GM04503 (cell line): ENCODE measurements at regions not wholly inside any gene's neighbourhood (a gene's known extent, or its start where the extent isn't known, plus 50 kb on each side); places are given as distances from the start of the nearest gene placed in this dataset.
"Not testable (repeated sequence)": the region's sequence is repeated elsewhere in the genome, so short reads cannot be mapped to it uniquely, and the experiment has no call there.

Source experiments
- DNase-seq: peaks from one replicate; pipeline ENCODE4 v3.0.0-alpha.2; 2012; ENCODE audit warnings: low read depth

- no peak for DNase-seq
Observed at GRCh38 chrX:3509934-3510333, 163.5 kb upstream of the MXRA5 start.

GRCh38 chrX:3504916-3505315, 158.5 kb upstream of the MXRA5 start:
- DNase-seq, result peak; percentile 2

DNA sequence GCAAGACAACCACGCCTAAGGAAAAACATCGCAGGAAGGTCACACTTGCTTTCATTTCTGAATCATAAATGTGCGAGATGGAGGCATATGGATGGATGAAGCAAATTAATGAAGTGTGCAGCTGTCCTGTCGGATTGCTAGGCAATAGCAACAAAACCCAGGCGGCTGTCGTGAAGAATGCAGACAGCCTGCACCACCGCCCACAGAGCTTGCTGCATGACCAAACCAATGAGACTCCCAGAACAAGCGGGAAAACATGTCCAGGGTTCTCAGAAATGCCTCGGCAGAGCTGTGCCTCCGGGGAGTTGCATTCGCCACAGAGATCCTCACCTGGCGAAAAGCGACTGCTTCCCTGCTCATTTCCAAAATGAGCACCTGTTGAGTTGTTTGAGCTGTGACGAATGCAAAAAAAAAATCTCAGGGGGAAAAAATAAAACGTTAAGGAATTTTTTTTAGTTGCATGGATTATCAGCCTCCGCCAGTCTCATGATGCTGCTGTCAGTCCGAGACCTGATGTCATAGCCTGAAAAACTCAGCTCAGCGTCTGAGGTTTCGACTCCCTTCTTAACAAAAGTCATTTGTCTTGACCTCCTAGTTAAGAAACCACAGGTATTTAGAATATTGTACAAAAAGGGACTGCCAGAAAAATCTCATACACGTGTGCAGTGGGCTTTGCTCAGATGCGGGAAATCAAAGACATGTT, 155.5 kb upstream of the MXRA5 start:
- DNase-seq, result no peak

- DNase-seq, result not testable (repeated sequence)
Observed at GRCh38 chrX:3495836-3496769, 149.7 kb upstream of the MXRA5 start.

- no peak for DNase-seq
Observed at GRCh38 chrX:3493605-3494004, 147.2 kb upstream of the MXRA5 start.

GRCh38 chrX:3485727-3486126, 139.3 kb upstream of the MXRA5 start:
- no peak for DNase-seq

GRCh38 chrX:3479026-3479425, 132.6 kb upstream of the MXRA5 start:
- no peak for DNase-seq

DNA sequence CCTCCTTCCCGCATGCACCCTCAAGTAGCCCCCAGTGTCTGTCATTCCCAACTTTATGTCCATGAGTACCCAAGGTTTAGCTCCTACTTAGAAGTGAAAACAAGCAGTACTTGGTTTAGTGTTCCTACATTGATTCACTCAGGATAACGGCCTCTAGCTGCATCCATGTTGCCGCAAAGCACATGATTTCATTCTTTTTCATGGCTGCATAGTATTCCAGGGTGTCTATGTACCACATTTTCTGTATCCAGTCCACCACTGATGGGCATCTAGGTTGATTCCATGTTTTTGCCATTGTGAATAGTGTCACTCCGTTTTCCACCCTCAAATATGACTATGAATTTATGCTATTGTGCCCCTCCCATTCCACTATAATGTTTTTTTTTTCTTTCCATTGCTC, 130.5 kb upstream of the MXRA5 start:
- DNase-seq, result no peak

GRCh38 chrX:3470211-3470679, 123.8 kb upstream of the MXRA5 start:
- not testable (repeated sequence) for DNase-seq

GRCh38 chrX:3468031-3468430, 121.6 kb upstream of the MXRA5 start:
- no peak for DNase-seq

- no peak for DNase-seq
Observed at GRCh38 chrX:3465017-3465416, 118.6 kb upstream of the MXRA5 start.

GRCh38 chrX:3462166-3462508, 115.7 kb upstream of the MXRA5 start:
- no peak for DNase-seq

- no peak for DNase-seq
Observed at GRCh38 chrX:3461397-3462165, 115.1 kb upstream of the MXRA5 start.

DNA sequence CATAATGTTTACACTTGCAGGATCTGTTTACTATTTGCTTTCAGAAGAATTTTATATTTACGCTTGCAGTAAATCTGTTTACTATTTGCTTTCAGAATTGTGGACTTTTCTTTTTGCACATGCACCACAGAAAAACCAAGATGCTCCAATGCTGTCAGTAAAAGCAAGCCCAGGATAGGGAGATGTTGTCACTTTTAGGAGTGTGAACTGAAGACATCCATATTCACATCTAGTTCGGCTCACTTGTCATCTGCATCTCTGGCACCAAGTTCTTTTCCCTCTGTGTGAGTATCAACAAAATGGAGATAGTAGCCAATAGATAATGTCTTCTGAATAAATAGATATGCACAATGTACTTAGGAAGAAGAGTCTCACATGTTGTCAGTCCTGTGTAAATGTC, 109.3 kb upstream of the MXRA5 start:
- no peak for DNase-seq

DNA sequence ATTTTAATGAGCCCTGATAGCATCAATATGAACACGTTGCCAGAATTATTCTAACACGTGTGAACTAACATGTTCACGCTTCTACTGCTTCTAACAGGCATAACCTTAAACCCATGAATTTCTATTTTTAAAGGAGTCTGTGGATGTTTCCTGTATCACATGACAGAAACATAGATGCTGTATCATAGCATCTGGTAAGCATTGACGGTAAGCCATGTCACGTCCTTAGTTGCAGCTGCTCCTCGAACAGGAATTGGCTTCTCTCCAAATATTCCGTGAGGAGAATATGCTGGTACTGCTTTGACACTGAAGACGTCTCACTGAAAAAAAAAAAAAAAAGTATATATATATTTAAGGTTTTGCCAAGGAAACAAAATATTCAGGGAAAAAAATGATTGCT, 105.1 kb upstream of the MXRA5 start:
- no peak for DNase-seq

GRCh38 chrX:3450881-3451570, 104.6 kb upstream of the MXRA5 start:
- DNase-seq, result peak; percentile 37

GRCh38 chrX:3449287-3449686, 102.8 kb upstream of the MXRA5 start:
- peak; percentile 31 for DNase-seq

DNA sequence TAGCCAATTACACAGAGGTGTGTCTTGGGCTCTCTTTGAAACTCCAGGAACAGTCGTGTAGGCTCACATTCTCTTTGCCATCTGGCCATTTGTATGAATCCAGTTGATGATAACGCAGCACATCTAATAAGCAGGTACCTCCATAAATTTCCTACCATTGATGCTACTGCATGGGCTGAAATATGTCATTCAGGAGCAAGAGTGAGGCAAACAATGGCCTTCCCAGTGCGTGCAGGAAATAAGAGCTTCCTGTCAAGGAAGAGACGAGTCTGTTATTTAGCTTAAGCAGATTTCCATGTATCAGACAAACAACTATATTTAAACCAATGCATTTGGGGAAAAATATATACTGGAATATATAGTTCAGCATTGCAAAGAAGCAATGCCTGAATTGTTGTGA, 102.1 kb upstream of the MXRA5 start:
- no peak for DNase-seq

DNA sequence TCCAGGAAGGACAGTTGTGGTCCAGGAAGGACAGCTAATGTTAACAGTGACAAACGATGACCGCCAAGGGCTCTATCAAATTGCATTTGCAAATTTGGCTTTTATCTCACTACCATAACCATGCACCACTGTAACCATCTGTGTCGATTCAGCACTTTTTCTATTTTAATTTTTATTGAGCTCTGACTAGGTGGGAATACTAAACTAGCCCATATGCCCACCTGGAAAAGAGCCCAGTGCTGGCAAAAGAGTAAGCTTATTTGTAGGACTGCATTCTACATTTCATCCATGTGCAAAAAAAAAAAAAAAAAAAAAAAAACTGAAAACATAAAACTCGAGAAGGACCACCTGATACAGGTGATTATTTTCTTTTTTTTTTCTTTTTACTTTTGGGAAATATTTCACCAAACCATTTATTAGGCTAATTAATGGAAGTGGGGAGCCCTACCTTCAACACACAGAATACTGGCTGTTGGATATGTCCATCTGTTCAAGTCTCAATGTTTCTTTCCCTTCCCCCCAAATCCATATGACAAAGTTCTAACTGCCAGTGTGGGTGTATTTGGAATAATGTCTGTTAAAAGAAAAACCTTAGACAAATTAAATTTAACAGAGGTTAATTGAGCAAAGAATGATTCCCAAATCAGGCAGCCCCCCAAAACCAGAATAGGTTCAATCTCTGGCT, 99.5 kb upstream of the MXRA5 start:
- no peak for DNase-seq

DNA sequence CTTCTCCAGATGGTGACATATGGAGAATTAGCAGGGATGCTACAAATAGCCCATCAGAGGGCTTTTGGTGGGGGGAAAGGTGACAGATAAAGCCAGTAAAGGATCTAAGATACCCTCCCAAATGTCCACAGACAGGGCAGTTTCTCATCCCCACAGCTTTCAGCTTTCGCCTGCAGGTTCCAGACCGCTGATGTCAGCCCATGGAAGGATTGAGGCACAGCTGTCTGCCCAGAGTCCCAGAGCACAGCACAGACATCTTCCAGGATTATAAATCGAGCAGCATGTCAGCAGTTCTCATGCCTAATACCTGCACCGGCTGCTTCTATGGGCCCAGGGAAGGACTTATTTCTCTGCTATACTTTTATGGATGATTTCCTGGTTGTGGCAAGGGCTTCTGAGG, 96.7 kb upstream of the MXRA5 start:
- DNase-seq, result no peak

DNA sequence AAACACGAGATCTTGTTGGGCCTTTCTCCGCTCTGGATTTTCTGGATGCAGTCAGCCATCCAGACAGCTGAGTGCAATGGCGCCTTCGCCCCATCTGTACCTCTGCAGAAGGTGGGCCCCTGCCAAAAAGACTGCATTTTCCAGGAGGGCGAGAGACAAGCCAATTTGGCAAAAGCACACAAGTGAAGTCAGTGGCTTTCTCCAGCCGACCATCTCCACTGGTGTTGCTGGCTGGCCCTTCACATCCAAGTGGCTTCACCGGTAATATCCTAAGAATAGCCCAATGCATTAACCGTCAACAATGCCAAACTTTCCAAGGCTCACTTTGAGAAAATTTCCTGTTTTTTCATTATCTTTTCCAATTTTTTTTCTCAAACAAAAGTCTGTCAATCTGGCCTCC, 96.2 kb upstream of the MXRA5 start:
- no peak for DNase-seq
